Heart left ventricle (tissue), 13 donors: ENCODE measurements at regions not wholly inside any gene's neighbourhood (a gene's known extent, or its start where the extent isn't known, plus 50 kb on each side); places are given as distances from the start of the nearest gene placed in this dataset.

Experiments used
- CTCF ChIP-seq, 12 donors: fragments of 200-600 bp; sonication (generic) in 4 of 12; IDR thresholded peaks; one replicate each; pipeline versions ENCODE4 v1.5.0 to v1.8.0; 2018 to 2022; ENCODE audit warnings: antibody characterized with exemption in 12 of 12, mild to moderate bottlenecking in 5 of 12
- POLR2A ChIP-seq, 2 donors: fragments of 450-650 bp; IDR thresholded peaks; one replicate each; pipeline ENCODE4 v1.6.1; 2017; ENCODE audit warnings: antibody characterized with exemption in 2 of 2, mild to moderate bottlenecking in 2 of 2, moderate library complexity in 2 of 2
- donor health status: ischemic (EF 13 %, LVEDD 7.1; RV severe dilation, severe dysfunction).
- donor health status: DM: no; HTN: yes; CAD: no.
- donor health status: DM: no; HTN: no; CAD: no.
- donor health status: ischemic (EF 25% LVEDD 6.9; RV normal size, moderate dysfunction).
- donor health status: ischemic (EF 25% LVEDD 5.7; RV mildly dilated, moderate dysfunction).
- donor health status: ischemic (EF 35%, LVEDD 5.7; RV mildly dilated, moderate dysfunction).
- donor health status: nonischemic (EF 11% LVEDD 7.7; RV severe dilation, severe dysfunction).
- donor health status: DM: yes; HTN: yes; CAD: no.
- donor health status: PGD.
- donor health status: ischemic (EF 29% LVEDD 5.4; RV normal size, mild dysfunction).
- donor health status: nonischemic (EF 23%, LVEDD 6.1; RV moderate dilation, normal function).

- no peak for TF ChIP-seq CTCF (IDR thresholded peaks at IDR 0.05)
- TF ChIP-seq POLR2A (IDR thresholded peaks at IDR 0.05), result no peak
These were observed 285.0 kb upstream of the PITX2 start for GRCh38 chr4:110907801-110908313.
